ENCODE measurements at regions not wholly inside any gene's neighbourhood (a gene's known extent, or its start where the extent isn't known, plus 50 kb on each side); places are given as distances from the start of the nearest gene placed in this dataset.

DNA sequence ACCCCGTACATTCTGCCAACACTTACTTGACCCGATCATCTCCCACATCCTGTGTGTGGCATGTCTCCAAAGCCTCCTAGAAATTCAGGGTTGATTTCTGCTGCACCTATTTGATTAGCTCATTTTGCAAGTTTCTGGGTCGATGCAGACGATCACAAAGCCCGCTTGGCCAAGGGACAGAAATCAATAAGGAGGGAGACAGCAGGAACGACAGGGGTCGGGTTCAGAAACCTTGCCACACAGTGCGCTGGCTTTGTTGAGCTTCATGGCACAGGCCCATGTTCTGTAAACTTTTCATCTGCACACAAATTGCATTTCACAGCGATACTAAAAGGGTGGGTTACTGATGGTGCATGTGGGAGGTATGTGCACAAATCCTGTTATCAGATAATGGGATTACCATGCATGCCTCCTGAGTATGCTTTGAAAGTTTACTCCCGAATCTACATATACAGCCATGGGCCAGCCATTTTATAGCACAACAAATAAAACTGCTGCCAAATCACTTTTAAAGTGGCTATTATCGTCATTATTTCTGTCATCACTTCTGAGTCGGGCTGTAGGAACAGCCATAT lies 95.9 kb upstream of the ATP11B start:
- TF ChIP-seq POLR2A (IDR thresholded peaks at IDR 0.05; ENCODE audit: low read length) (no peak), GATA1 (IDR thresholded peaks at IDR 0.05; ENCODE audit: low read depth, low read length) (no peak)
- DNase-seq = no peak

DNA sequence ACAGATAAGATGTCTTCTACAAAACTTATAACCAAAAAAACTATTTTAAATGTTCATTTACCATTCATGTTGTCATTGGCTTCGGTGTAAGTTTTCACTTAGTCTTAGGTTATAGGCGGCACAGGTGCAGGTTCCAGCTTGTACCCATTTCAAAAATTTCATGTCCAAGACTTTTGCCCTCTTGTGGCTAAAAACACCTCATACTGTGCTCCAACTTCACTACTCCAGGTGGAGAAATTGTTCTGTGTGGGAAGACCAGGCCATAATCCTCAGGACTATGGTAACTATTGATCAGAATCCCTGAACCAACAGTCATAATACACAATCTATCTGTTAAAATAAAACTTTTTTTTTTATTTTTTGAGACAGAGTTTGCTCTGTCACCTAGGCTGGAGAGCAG lies 95.2 kb upstream of the ATP11B start:
- DNase-seq = no peak
- TF ChIP-seq GATA1 (IDR thresholded peaks at IDR 0.05; ENCODE audit: low read depth, low read length) = no peak
- no peak for TF ChIP-seq POLR2A (IDR thresholded peaks at IDR 0.05; ENCODE audit: low read length)

DNA sequence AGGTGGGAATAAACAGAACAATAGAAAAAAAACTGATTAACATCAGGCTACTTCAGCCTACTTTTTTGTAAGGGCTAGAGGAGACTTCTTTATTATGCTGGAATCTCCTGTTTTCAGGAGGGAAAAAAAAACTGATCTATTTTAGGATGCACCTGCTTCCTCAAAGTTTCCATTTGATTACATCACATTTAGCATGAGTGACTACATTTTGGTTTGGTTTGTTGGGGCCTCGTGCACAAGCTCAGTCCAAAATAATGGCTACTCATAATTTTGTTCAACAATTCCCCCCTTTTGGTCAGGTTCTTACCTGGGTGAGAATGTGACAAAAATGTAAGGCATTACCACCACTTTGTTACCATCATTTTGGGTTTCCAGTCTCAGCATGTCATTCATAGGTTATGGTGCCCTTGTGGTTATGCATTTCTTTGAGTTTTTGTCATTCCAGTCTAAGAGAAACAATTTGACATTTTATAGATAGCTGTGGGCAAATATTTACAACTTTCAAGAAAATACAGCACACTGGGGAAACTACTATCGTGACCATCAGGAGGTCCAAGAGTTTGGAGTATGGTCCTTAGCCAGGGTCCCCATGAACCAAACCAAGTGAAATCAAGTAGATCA lies 93.6 kb upstream of the ATP11B start:
- TF ChIP-seq GATA1 (IDR thresholded peaks at IDR 0.05; ENCODE audit: low read depth, low read length) = no peak
- no peak for TF ChIP-seq POLR2A (IDR thresholded peaks at IDR 0.05; ENCODE audit: low read length)
- DNase-seq = no peak

DNA sequence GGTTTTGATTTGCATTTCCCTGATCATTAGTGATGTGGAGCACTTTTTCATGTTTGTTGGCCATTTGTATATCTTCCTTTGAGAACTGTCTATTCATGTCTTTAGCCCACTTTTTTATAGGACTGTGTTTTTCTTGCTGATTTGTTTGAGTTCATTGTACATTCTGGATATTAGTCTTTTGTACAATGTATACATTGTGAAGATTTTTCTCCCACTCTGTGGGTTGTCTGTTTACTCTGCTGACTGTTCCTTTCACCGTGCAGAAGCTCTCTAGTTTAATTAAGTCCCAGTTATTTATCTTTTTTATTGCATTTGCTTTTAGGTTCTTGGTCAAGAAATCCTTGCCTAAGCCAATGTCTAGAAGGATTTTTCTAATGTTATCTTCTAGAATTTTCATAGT lies 91.1 kb upstream of the ATP11B start:
- TF ChIP-seq GATA1 (IDR thresholded peaks at IDR 0.05; ENCODE audit: low read depth, low read length) = no peak
- no peak for TF ChIP-seq POLR2A (IDR thresholded peaks at IDR 0.05; ENCODE audit: low read length)

GRCh38 chr3:182703233-182703632 lies 90.1 kb upstream of the ATP11B start:
- TF ChIP-seq GATA1 (IDR thresholded peaks at IDR 0.05; ENCODE audit: low read depth, low read length) (no peak), POLR2A (IDR thresholded peaks at IDR 0.05; ENCODE audit: low read length) (no peak)

More for the DNA sequence above, 91.1 kb upstream of the ATP11B start:
- DNase-seq = no peak

GRCh38 chr3:182704926-182705325 lies 88.4 kb upstream of the ATP11B start:
- no peak for DNase-seq
- TF ChIP-seq GATA1 (IDR thresholded peaks at IDR 0.05; ENCODE audit: low read depth, low read length) (no peak), POLR2A (IDR thresholded peaks at IDR 0.05; ENCODE audit: low read length) (no peak)

More at GRCh38 chr3:182703233-182703632, 90.1 kb upstream of the ATP11B start:
- no peak for DNase-seq

- no peak for TF ChIP-seq GATA1 (IDR thresholded peaks at IDR 0.05; ENCODE audit: low read depth, low read length)
- TF ChIP-seq POLR2A (IDR thresholded peaks at IDR 0.05; ENCODE audit: low read length) = no peak
- DNase-seq = no peak
Observed at GRCh38 chr3:182708810-182709209, 84.5 kb upstream of the ATP11B start.

GRCh38 chr3:182709306-182709705 lies 84.0 kb upstream of the ATP11B start:
- no peak for DNase-seq
- no peak for TF ChIP-seq GATA1 (IDR thresholded peaks at IDR 0.05; ENCODE audit: low read depth, low read length)
- no peak for TF ChIP-seq POLR2A (IDR thresholded peaks at IDR 0.05; ENCODE audit: low read length)

DNA sequence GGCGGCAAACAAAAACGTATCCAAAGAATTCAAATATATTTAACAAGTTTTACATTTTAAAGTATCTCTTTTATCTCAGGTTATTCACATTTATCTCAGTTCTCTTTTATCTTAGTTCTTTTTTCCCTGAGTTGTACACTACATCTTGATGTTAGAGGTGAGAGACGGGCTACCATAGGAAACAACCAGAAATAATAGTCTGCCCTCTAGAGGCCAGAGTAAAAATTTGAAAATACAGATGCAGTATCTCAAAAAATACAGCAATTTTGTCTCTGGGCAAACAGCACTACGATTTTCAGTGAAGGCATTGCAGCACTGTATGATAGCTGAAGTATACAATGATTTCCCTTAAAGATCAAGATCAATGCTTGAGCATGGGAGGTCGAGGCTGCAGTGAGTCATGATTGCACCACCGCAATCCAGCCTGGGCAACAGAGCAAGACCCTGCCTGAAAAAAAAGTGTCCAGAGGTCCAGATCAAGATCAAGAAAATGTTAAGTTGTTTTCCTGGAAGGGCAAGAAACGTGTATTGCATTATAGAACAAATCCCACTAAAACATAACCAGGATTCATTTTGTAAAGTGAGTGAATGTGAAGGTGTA lies 82.6 kb upstream of the ATP11B start:
- no peak for TF ChIP-seq GATA1 (IDR thresholded peaks at IDR 0.05; ENCODE audit: low read depth, low read length)
- no peak for TF ChIP-seq POLR2A (IDR thresholded peaks at IDR 0.05; ENCODE audit: low read length)

DNA sequence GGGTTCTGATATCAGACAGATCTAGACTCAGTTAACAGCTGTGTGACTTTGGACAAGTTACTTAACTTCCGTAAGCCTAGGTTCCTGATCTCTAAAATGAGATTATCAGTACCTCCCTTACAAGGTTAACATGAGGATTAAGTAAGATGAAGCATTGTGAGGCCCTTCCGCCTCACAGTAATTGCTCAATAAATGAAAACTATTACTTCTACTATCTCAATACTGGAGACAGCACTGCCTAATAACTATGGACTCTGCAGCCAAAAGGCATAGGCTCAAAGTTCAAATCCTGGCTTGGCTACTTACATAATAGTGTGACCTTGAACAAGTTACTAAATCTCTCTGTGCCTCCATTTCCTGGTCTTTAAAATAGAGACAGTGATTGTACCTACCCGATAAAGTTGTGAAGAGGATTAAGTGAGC lies 82.0 kb upstream of the ATP11B start:
- peak in 1 of 2 experiments; percentile 19 for DNase-seq
- TF ChIP-seq GATA1 (IDR thresholded peaks at IDR 0.05; ENCODE audit: low read depth, low read length) (no peak), POLR2A (IDR thresholded peaks at IDR 0.05; ENCODE audit: low read length) (no peak)

More for the DNA sequence above, 82.6 kb upstream of the ATP11B start:
- peak; percentile 49 to 60 for DNase-seq

GRCh38 chr3:182711853-182712252 lies 81.5 kb upstream of the ATP11B start:
- no peak for DNase-seq
- TF ChIP-seq POLR2A (IDR thresholded peaks at IDR 0.05; ENCODE audit: low read length) (no peak), GATA1 (IDR thresholded peaks at IDR 0.05; ENCODE audit: low read depth, low read length) (no peak)

GRCh38 chr3:182713111-182713510 lies 80.2 kb upstream of the ATP11B start:
- DNase-seq = no peak
- TF ChIP-seq POLR2A (IDR thresholded peaks at IDR 0.05; ENCODE audit: low read length) (no peak), GATA1 (IDR thresholded peaks at IDR 0.05; ENCODE audit: low read depth, low read length) (no peak)

DNA sequence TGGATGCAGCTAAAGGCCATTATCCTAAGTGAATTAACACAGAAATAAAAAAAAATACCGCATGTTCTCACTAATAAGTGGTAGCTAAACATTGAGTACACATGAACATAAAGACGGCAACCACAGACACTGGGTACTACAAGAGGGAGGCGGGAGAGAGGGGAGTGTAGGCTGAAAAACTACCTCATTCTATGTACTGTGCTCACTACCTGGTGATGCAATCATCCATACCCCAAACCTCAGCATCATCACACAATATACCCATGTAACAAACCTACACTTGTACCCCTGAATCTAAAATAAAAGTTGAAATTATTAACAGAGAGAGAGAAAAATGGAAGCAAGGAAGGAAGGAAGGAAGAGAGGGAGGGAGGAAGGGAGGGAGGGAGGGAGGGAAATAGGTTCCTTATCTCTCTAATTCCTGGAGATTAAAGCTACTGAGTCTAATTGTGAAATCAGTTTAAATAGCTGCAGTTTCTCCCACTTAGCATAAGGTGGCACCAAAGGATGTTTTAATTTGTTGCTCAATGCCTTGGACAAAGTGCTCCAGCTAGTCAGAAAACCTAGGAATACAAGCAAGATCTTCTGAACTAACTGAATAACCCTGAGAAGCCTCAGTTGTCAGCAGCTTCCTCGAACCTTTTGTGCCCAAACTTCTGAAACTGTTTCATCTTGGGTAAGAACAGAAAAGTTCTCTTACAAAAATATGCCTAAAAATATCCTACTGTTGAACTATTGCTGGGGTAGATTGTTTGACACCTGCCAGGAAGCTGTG lies 79.4 kb upstream of the ATP11B start:
- DNase-seq = peak; percentile 85 to 87
- TF ChIP-seq GATA1 (IDR thresholded peaks at IDR 0.05; ENCODE audit: low read depth, low read length) = no peak
- TF ChIP-seq POLR2A (IDR thresholded peaks at IDR 0.05; ENCODE audit: low read length) = no peak

DNA sequence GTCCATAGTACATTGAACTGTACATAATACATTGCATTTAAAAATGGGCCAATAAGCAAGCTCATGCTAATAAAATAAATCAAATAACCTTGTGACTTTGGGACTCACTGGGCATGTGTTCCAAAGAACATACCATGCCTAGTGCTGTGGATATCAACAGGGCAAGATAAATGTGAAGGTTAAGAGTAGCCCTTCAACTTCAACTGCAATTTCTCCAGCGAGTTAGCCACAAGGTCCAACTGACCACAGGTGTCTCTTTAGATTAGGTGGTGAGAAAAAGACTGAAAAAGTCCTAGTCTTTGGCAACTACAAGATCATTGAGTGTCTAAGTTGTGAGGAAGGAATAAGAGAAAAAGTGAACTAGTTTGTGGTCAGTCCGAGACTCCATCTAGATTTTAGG lies 78.3 kb upstream of the ATP11B start:
- no peak for TF ChIP-seq POLR2A (IDR thresholded peaks at IDR 0.05; ENCODE audit: low read length)
- TF ChIP-seq GATA1 (IDR thresholded peaks at IDR 0.05; ENCODE audit: low read depth, low read length) = no peak
- DNase-seq = peak; percentile 40 to 78
